Putamen (tissue), 1 donor: ENCODE measurements at regions not wholly inside any gene's neighbourhood (a gene's known extent, or its start where the extent isn't known, plus 50 kb on each side); places are given as distances from the start of the nearest gene placed in this dataset.

Experiments used
- DNase-seq: peaks from one replicate; pipeline ENCODE4 v3.0.0-alpha.2; 2016; ENCODE audit warnings: low spot score

- DNase-seq: no peak
Measured at GRCh38 chr4:20598626-20599025, 101.6 kb upstream of the PACRGL start.

- no peak for DNase-seq
Measured at GRCh38 chr4:20603671-20604313, 96.5 kb upstream of the PACRGL start.

GRCh38 chr4:20612313-20612712 is 87.9 kb upstream of the PACRGL start:
- DNase-seq: no peak

- DNase-seq: no peak
Measured at GRCh38 chr4:20614816-20615215, 85.4 kb upstream of the PACRGL start.

GRCh38 chr4:20615486-20616260 is 84.6 kb upstream of the PACRGL start:
- no peak for DNase-seq

- DNase-seq: no peak
Measured at GRCh38 chr4:20616313-20616712, 83.9 kb upstream of the PACRGL start.

- DNase-seq: no peak
Measured at GRCh38 chr4:20616848-20617247, 83.4 kb upstream of the PACRGL start.

- DNase-seq: peak; percentile 31
Measured at GRCh38 chr4:20617678-20618396, 82.4 kb upstream of the PACRGL start.

GRCh38 chr4:20618731-20619130 is 81.5 kb upstream of the PACRGL start:
- no peak for DNase-seq

- DNase-seq: no peak
Measured at GRCh38 chr4:20621476-20621875, 78.8 kb upstream of the PACRGL start.

- no peak for DNase-seq
Measured at GRCh38 chr4:20622701-20623100, 77.6 kb upstream of the PACRGL start.

- DNase-seq: no peak
Measured at GRCh38 chr4:20623939-20624338, 76.3 kb upstream of the PACRGL start.

- DNase-seq: no peak
Measured at GRCh38 chr4:20624793-20625374, 75.4 kb upstream of the PACRGL start.

GRCh38 chr4:20625426-20625825 is 74.8 kb upstream of the PACRGL start:
- peak; percentile 6 for DNase-seq

- no peak for DNase-seq
Measured at GRCh38 chr4:20626326-20627005, 73.8 kb upstream of the PACRGL start.

GRCh38 chr4:20627866-20628265 is 72.4 kb upstream of the PACRGL start:
- DNase-seq: no peak

- peak; percentile 5 for DNase-seq
Measured at GRCh38 chr4:20629186-20630106, 70.8 kb upstream of the PACRGL start.

GRCh38 chr4:20638825-20639224 is 61.4 kb upstream of the PACRGL start:
- no peak for DNase-seq

GRCh38 chr4:20639346-20639745 is 60.9 kb upstream of the PACRGL start:
- no peak for DNase-seq

GRCh38 chr4:20640989-20641388 is 59.3 kb upstream of the PACRGL start:
- DNase-seq: no peak

GRCh38 chr4:20641976-20642375 is 58.3 kb upstream of the PACRGL start:
- DNase-seq: no peak
